ENCODE measurements at regions not wholly inside any gene's neighbourhood (a gene's known extent, or its start where the extent isn't known, plus 50 kb on each side); places are given as distances from the start of the nearest gene placed in this dataset.

DNA sequence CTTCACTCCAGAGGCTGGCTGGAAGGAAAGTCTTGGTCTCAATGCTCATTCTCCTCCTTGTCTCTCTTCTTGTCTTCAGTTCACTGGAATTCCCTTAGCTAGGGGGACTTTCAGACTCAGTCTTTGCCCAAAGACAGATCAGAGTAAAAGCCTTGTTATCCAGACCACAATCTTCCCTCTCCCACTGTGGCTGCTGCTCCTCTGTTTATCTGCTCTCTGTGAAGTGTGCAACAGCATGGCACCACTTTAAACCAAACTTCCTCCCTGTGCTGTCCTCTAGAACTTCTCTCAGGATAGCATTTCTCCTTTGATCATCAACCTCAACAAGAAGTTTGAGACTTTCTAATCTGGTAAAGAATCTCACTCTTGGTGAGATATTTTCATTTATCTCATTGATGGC, 530.1 kb upstream of the SLIT2 start:
- no peak overlapping the region for H3K4me3 ChIP-seq (ENCODE audit: low read length)
- H3K4me2 ChIP-seq (ENCODE audit: low read length): no peak overlapping the region
- no peaks in the 10 kb centered on the region for H3K79me2 ChIP-seq (ENCODE audit: control insufficient read depth, low read length)
- H3F3A ChIP-seq (ENCODE audit: control insufficient read depth, insufficient read depth): no peaks in the 10 kb centered on the region
- H3K9me3 ChIP-seq (ENCODE audit: control insufficient read depth, insufficient read depth, low read length): no peaks in the 10 kb centered on the region
- no peaks in the 10 kb centered on the region for H4K20me1 ChIP-seq (ENCODE audit: control insufficient read depth, insufficient read depth, low read depth, low read length)
- no peaks in the 10 kb centered on the region for H3K36me3 ChIP-seq (ENCODE audit: control insufficient read depth, low read length)
- TF ChIP-seq, protein P1, sequence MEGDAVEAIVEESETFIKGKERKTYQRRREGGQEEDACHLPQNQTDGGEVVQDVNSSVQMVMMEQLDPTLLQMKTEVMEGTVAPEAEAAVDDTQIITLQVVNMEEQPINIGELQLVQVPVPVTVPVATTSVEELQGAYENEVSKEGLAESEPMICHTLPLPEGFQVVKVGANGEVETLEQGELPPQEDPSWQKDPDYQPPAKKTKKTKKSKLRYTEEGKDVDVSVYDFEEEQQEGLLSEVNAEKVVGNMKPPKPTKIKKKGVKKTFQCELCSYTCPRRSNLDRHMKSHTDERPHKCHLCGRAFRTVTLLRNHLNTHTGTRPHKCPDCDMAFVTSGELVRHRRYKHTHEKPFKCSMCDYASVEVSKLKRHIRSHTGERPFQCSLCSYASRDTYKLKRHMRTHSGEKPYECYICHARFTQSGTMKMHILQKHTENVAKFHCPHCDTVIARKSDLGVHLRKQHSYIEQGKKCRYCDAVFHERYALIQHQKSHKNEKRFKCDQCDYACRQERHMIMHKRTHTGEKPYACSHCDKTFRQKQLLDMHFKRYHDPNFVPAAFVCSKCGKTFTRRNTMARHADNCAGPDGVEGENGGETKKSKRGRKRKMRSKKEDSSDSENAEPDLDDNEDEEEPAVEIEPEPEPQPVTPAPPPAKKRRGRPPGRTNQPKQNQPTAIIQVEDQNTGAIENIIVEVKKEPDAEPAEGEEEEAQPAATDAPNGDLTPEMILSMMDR (IDR thresholded peaks at IDR 0.05; ENCODE audit: low read depth, low read length, poor library complexity, severe bottlenecking): no peak
- no peak for TF ChIP-seq EZH2phosphoT487 (IDR thresholded peaks at IDR 0.05; ENCODE audit: borderline replicate concordance, low read length)
- no peaks in the 10 kb centered on the region for H3K9me2 ChIP-seq (replicated peaks; ENCODE audit: control insufficient read depth, low read length)
- no peaks in the 10 kb centered on the region for H3K27me3 ChIP-seq (ENCODE audit: control insufficient read depth, low read length)
- H3K4me1 ChIP-seq (ENCODE audit: control insufficient read depth, low read length): no peaks in the 10 kb centered on the region
- no peak overlapping the region for H3K27ac ChIP-seq (ENCODE audit: low read depth, low read length)

- Histone ChIP-seq H3K79me2 (ENCODE audit: control insufficient read depth, low read length) (no peaks in the 10 kb centered on the region), H3K4me3 (ENCODE audit: low read length) (no peak overlapping the region), H3F3A (ENCODE audit: control insufficient read depth, insufficient read depth) (no peaks in the 10 kb centered on the region), H4K20me1 (ENCODE audit: control insufficient read depth, insufficient read depth, low read depth, low read length) (no peaks in the 10 kb centered on the region), H3K4me2 (ENCODE audit: low read length) (no peak overlapping the region), H3K4me1 (ENCODE audit: control insufficient read depth, low read length) (no peaks in the 10 kb centered on the region), H3K36me3 (ENCODE audit: control insufficient read depth, low read length) (no peaks in the 10 kb centered on the region), H3K27ac (ENCODE audit: low read depth, low read length) (no peak overlapping the region), H3K9me3 (ENCODE audit: control insufficient read depth, insufficient read depth, low read length) (no peaks in the 10 kb centered on the region), H3K27me3 (ENCODE audit: control insufficient read depth, low read length) (no peaks in the 10 kb centered on the region), H3K9me2 (replicated peaks; ENCODE audit: control insufficient read depth, low read length) (no peaks in the 10 kb centered on the region)
- TF ChIP-seq, protein P1 (IDR thresholded peaks at IDR 0.05; ENCODE audit: low read depth, low read length, poor library complexity, severe bottlenecking): no peak
- TF ChIP-seq EZH2phosphoT487 (IDR thresholded peaks at IDR 0.05; ENCODE audit: borderline replicate concordance, low read length): no peak
Observed at GRCh38 chr4:19720610-19721009, 531.1 kb upstream of the SLIT2 start.

GRCh38 chr4:19720190-19720589, 531.5 kb upstream of the SLIT2 start:
- H3K4me1 ChIP-seq (ENCODE audit: control insufficient read depth, low read length): no peaks in the 10 kb centered on the region
- H3K4me3 ChIP-seq (ENCODE audit: low read length): no peak overlapping the region
- no peak overlapping the region for H3K27ac ChIP-seq (ENCODE audit: low read depth, low read length)
- H3K4me2 ChIP-seq (ENCODE audit: low read length): no peak overlapping the region
- H3K36me3 ChIP-seq (ENCODE audit: control insufficient read depth, low read length): no peaks in the 10 kb centered on the region
- H3K27me3 ChIP-seq (ENCODE audit: control insufficient read depth, low read length): no peaks in the 10 kb centered on the region
- no peak for TF ChIP-seq EZH2phosphoT487 (IDR thresholded peaks at IDR 0.05; ENCODE audit: borderline replicate concordance, low read length)
- TF ChIP-seq, protein P1 (IDR thresholded peaks at IDR 0.05; ENCODE audit: low read depth, low read length, poor library complexity, severe bottlenecking): no peak
- no peaks in the 10 kb centered on the region for H3K9me2 ChIP-seq (replicated peaks; ENCODE audit: control insufficient read depth, low read length)
- no peaks in the 10 kb centered on the region for H4K20me1 ChIP-seq (ENCODE audit: control insufficient read depth, insufficient read depth, low read depth, low read length)
- H3K9me3 ChIP-seq (ENCODE audit: control insufficient read depth, insufficient read depth, low read length): no peaks in the 10 kb centered on the region
- no peaks in the 10 kb centered on the region for H3K79me2 ChIP-seq (ENCODE audit: control insufficient read depth, low read length)
- no peaks in the 10 kb centered on the region for H3F3A ChIP-seq (ENCODE audit: control insufficient read depth, insufficient read depth)

DNA sequence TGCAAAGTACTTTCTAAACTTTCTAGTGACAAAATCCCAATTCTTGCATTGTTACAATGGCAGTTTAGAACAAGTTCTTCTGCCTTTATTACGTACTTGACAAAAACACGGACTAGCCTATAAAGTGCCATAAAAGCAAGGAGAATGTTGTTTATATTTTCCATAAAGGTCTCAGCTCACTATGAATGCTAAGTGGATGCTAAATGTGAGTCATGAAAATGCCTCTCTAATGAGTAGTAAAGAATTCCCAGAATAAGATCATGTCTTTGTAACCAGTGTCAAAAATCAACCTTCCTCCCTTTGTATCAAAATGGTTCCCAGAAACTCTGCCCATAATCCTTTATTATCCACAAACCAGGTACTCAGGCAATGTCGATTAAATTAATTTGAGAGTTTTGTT, 539.8 kb upstream of the SLIT2 start:
- Histone ChIP-seq H3K4me3 (ENCODE audit: low read length) (no peak overlapping the region), H3K4me2 (ENCODE audit: low read length) (no peak overlapping the region), H3K27ac (ENCODE audit: low read depth, low read length) (no peak overlapping the region), H3K36me3 (ENCODE audit: control insufficient read depth, low read length) (no peaks in the 10 kb centered on the region), H3K4me1 (ENCODE audit: control insufficient read depth, low read length) (no peaks in the 10 kb centered on the region), H3K27me3 (ENCODE audit: control insufficient read depth, low read length) (no peaks in the 10 kb centered on the region), H3F3A (ENCODE audit: control insufficient read depth, insufficient read depth) (no peaks in the 10 kb centered on the region), H3K9me3 (ENCODE audit: control insufficient read depth, insufficient read depth, low read length) (no peaks in the 10 kb centered on the region), H3K9me2 (replicated peaks; ENCODE audit: control insufficient read depth, low read length) (no peaks in the 10 kb centered on the region), H4K20me1 (ENCODE audit: control insufficient read depth, insufficient read depth, low read depth, low read length) (no peaks in the 10 kb centered on the region), H3K79me2 (ENCODE audit: control insufficient read depth, low read length) (no peaks in the 10 kb centered on the region)
- TF ChIP-seq EZH2phosphoT487 (IDR thresholded peaks at IDR 0.05; ENCODE audit: borderline replicate concordance, low read length): no peak
- TF ChIP-seq, protein P1 (IDR thresholded peaks at IDR 0.05; ENCODE audit: low read depth, low read length, poor library complexity, severe bottlenecking): no peak

Measured in DOHH2 (cell line).